GM23338 (cell line): ENCODE measurements at regions not wholly inside any gene's neighbourhood (a gene's known extent, or its start where the extent isn't known, plus 50 kb on each side); places are given as distances from the start of the nearest gene placed in this dataset.

Experiments
- ATAC-seq: fragments of 200-7000 bp; cut with Tn5 transposase; 3 replicates; pipeline ENCODE4 v1.9.1; 2020
- DNase-seq: peaks from one replicate; pipeline ENCODE4 v3.0.0-alpha.2; 2015; ENCODE audit warnings: low spot score
- H2AFZ ChIP-seq: fragments of 200-600 bp; sonication (generic); 2 replicates; pipeline ENCODE4 v1.8.0; 2016; ENCODE audit warnings: antibody characterized with exemption, mild to moderate bottlenecking, moderate library complexity
- H3F3A ChIP-seq: fragments of 200-600 bp; sonication (generic); replicated peaks from 2 replicates; pipeline ENCODE4 v1.8.0; 2017; ENCODE audit warnings: antibody characterized with exemption, mixed run types, low read depth
- H3K27ac ChIP-seq: fragments of 200-600 bp; sonication (generic); 2 replicates; pipeline ENCODE4 v1.6.1; 2016; ENCODE audit warnings: low read depth
- H3K27me3 ChIP-seq: fragments of 200-600 bp; sonication (generic); 2 replicates; pipeline ENCODE4 v1.8.0; 2016; ENCODE audit warnings: mild to moderate bottlenecking, mixed run types, moderate library complexity; ENCODE audit not compliant: insufficient read depth
- H3K36me3 ChIP-seq: fragments of 200-600 bp; sonication (generic); 2 replicates; pipeline ENCODE4 v1.8.0; 2016; ENCODE audit warnings: mild to moderate bottlenecking; ENCODE audit not compliant: insufficient read depth
- H3K4me1 ChIP-seq: fragments of 200-600 bp; sonication (generic); 2 replicates; pipeline ENCODE4 v1.8.0; 2016; ENCODE audit warnings: mild to moderate bottlenecking, moderate library complexity; ENCODE audit not compliant: insufficient read depth
- H3K4me2 ChIP-seq: fragments of 200-600 bp; sonication (generic); 2 replicates; pipeline ENCODE4 v1.7.1; 2017; ENCODE audit warnings: mixed run types
- H3K4me3 ChIP-seq: fragments of 200-600 bp; sonication (generic); 2 replicates; pipeline ENCODE4 v1.6.1; 2016; ENCODE audit warnings: mixed run types
- H3K79me2 ChIP-seq: fragments of 200-600 bp; sonication (generic); replicated peaks from 2 replicates; pipeline ENCODE4 v1.8.0; 2017; ENCODE audit warnings: mild to moderate bottlenecking; ENCODE audit not compliant: insufficient read depth
- H3K9me2 ChIP-seq: fragments of 200-600 bp; sonication (generic); 2 replicates; pipeline ENCODE4 v1.8.0; 2017; ENCODE audit not compliant: insufficient read depth
- H4K20me1 ChIP-seq: fragments of 200-600 bp; sonication (generic); replicated peaks from 2 replicates; pipeline ENCODE4 v1.8.0; 2017; ENCODE audit warnings: mild to moderate bottlenecking; ENCODE audit not compliant: insufficient read depth
- H3K27ac Mint-ChIP-seq: 2 replicates; pipeline ENCODE4 v1.8.0; 2020; ENCODE audit warnings: inconsistent platforms, mild to moderate bottlenecking, moderate library complexity, mixed read lengths
- H3K27me3 Mint-ChIP-seq: 3 replicates; pipeline ENCODE4 v1.8.0; 2022; ENCODE audit warnings: low read depth, mild to moderate bottlenecking, moderate library complexity, mixed read lengths, inconsistent platforms; ENCODE audit not compliant: insufficient read depth, poor library complexity
- H3K36me3 Mint-ChIP-seq: 3 replicates; pipeline ENCODE4 v1.8.0; 2021; ENCODE audit warnings: low read depth, mild to moderate bottlenecking, inconsistent platforms, moderate library complexity, mixed read lengths
- H3K4me1 Mint-ChIP-seq: 3 replicates; pipeline ENCODE4 v1.8.0; 2020; ENCODE audit warnings: mild to moderate bottlenecking, inconsistent platforms, mixed read lengths
- H3K4me3 Mint-ChIP-seq: 3 replicates; pipeline ENCODE4 v1.8.0; 2021; ENCODE audit warnings: moderate library complexity, mild to moderate bottlenecking, inconsistent platforms, mixed read lengths
- H3K9me3 Mint-ChIP-seq: 3 replicates; pipeline ENCODE4 v1.8.0; 2020; ENCODE audit warnings: moderate library complexity, mild to moderate bottlenecking, inconsistent platforms, mixed read lengths
- CREB1 ChIP-seq: fragments of 250-450 bp; sonication (Bioruptor Pico); IDR thresholded peaks from 2 replicates; pipeline ENCODE4 v1.5.0; 2020; ENCODE audit warnings: low read depth, mild to moderate bottlenecking, moderate library complexity
- CTCF ChIP-seq, 2 experiments: fragments of 200-600 bp in 1 of 2; sonication (generic) in 1 of 2; conservative IDR thresholded peaks; 2 replicates each; pipeline versions ENCODE4 v1.5.1 to v1.6.1; 2016 to 2017; ENCODE audit warnings: antibody characterized with exemption in 2 of 2, low read depth in 2 of 2, mild to moderate bottlenecking in 2 of 2, moderate library complexity in 1 of 2
- ETS1 ChIP-seq: IDR thresholded peaks from 2 replicates; pipeline ENCODE4 v1.6.1; 2016; ENCODE audit warnings: antibody characterized with exemption
- EZH2phosphoT487 ChIP-seq: fragments of 200-600 bp; sonication (generic); IDR thresholded peaks from one replicate; pipeline ENCODE4 v1.8.1; 2018; ENCODE audit warnings: antibody characterized with exemption; ENCODE audit not compliant: unreplicated experiment
- JUNB ChIP-seq: IDR thresholded peaks from one replicate; pipeline ENCODE4 v1.6.1; 2016; ENCODE audit warnings: antibody characterized with exemption; ENCODE audit not compliant: unreplicated experiment
- NANOG ChIP-seq: IDR thresholded peaks from 2 replicates; pipeline ENCODE4 v1.6.1; 2016; ENCODE audit warnings: antibody characterized with exemption, borderline replicate concordance
- STAT1 ChIP-seq: IDR thresholded peaks from one replicate; pipeline ENCODE4 v1.6.1; 2016; ENCODE audit warnings: antibody characterized with exemption; ENCODE audit not compliant: unreplicated experiment
- ZNF114 ChIP-seq: fragments of 250-450 bp; sonication (Bioruptor Pico); IDR thresholded peaks from 2 replicates; pipeline ENCODE4 v1.5.0; 2020; ENCODE audit warnings: mild to moderate bottlenecking, moderate library complexity
- ZNF331 ChIP-seq: fragments of 250-450 bp; sonication (Bioruptor Pico); IDR thresholded peaks from 2 replicates; pipeline ENCODE4 v1.5.0; 2020; ENCODE audit warnings: low read depth, mild to moderate bottlenecking, moderate library complexity
- ZNF462 ChIP-seq: fragments of 250-450 bp; sonication (Bioruptor Pico); IDR thresholded peaks from 2 replicates; pipeline ENCODE4 v1.5.0; 2020; ENCODE audit warnings: mild to moderate bottlenecking, moderate library complexity

DNA sequence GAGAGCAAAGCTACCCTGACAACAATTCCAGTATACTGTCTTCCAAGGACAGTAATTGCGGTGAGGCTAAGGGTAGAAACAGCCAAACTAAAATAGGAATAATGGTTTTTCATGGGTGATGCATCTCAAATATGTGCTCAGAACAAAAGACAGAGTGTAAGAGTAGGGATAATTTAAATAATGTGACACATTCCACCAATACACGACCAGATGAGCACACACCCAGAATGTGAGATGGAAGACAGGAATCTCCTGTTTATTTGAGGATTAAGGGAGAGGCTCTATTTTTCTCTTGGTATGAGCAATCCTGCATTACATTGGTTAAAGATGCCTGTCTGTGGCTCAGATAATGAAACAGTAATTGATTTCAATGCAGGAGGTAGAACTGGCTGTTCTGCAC is 292.9 kb upstream of the ZFP64 start:
- TF ChIP-seq JUNB (no peak), STAT1 (no peak), ZNF114 (no peak), CTCF (conservative IDR thresholded peaks at IDR 0.05; ENCODE audit: low read depth in 2 of 2) (no peak), NANOG (no peak), ETS1 (no peak)
- no peaks in the 10 kb centered on the region for H4K20me1 ChIP-seq
- no peaks in the 10 kb centered on the region for H3F3A ChIP-seq
- no peaks in the 10 kb centered on the region for H3K36me3 ChIP-seq
- Mint-ChIP-seq H3K4me1 (no peaks in the 10 kb centered on the region), H3K9me3 (no peaks in the 10 kb centered on the region), H3K27ac (no peak overlapping the region), H3K36me3 (no peaks in the 10 kb centered on the region), H3K27me3 (no peaks in the 10 kb centered on the region), H3K4me3 (no peak overlapping the region)
- no peaks in the 10 kb centered on the region for H3K4me1 ChIP-seq
- H3K27me3 ChIP-seq: no peaks in the 10 kb centered on the region
- H3K79me2 ChIP-seq: no peaks in the 10 kb centered on the region
- no peak overlapping the region for H2AFZ ChIP-seq
- DNase-seq (no peak), ATAC-seq (no peak)
- H3K4me3 ChIP-seq: no peak overlapping the region
- H3K9me2 ChIP-seq: no peaks in the 10 kb centered on the region
- no peak overlapping the region for H3K4me2 ChIP-seq
- no peak overlapping the region for H3K27ac ChIP-seq

- no peaks in the 10 kb centered on the region for H3K36me3 ChIP-seq
- no peak overlapping the region for H3K4me3 ChIP-seq
- Mint-ChIP-seq H3K9me3 (no peaks in the 10 kb centered on the region), H3K27me3 (no peaks in the 10 kb centered on the region), H3K4me1 (no peaks in the 10 kb centered on the region), H3K36me3 (no peaks in the 10 kb centered on the region), H3K4me3 (no peak overlapping the region), H3K27ac (no peak overlapping the region)
- H3F3A ChIP-seq: no peaks in the 10 kb centered on the region
- ATAC-seq (no peak), DNase-seq (no peak)
- H2AFZ ChIP-seq: no peak overlapping the region
- H3K9me2 ChIP-seq: no peaks in the 10 kb centered on the region
- H3K4me1 ChIP-seq: no peaks in the 10 kb centered on the region
- H3K4me2 ChIP-seq: no peak overlapping the region
- H3K27me3 ChIP-seq: no peaks in the 10 kb centered on the region
- H4K20me1 ChIP-seq: no peaks in the 10 kb centered on the region
- H3K79me2 ChIP-seq: no peaks in the 10 kb centered on the region
- H3K27ac ChIP-seq: no peak overlapping the region
- TF ChIP-seq ZNF331 (CRISPR knock-in tag) (no peak), EZH2phosphoT487 (no peak), ZNF114 (no peak), CREB1 (CRISPR knock-in tag) (no peak), STAT1 (no peak), ZNF462 (no peak), CTCF (conservative IDR thresholded peaks at IDR 0.05; ENCODE audit: low read depth in 2 of 2) (no peak), ETS1 (no peak), NANOG (no peak)
Measured at GRCh38 chr20:52483382-52483781, 291.8 kb upstream of the ZFP64 start.
